Gastroesophageal sphincter (tissue), 3 donors: ENCODE measurements at regions not wholly inside any gene's neighbourhood (a gene's known extent, or its start where the extent isn't known, plus 50 kb on each side); places are given as distances from the start of the nearest gene placed in this dataset.

Experiments
- POLR2A ChIP-seq, 2 donors: fragments of 450-650 bp; IDR thresholded peaks; one replicate each; pipeline ENCODE4 v1.6.1; 2017; ENCODE audit warnings: antibody characterized with exemption in 2 of 2, mild to moderate bottlenecking in 2 of 2, moderate library complexity in 1 of 2
- TF ChIP-seq, protein P1 (sequence below), 4 experiments: fragments of 200-600 bp in 2 of 4; fragments of 450-650 bp in 2 of 4; sonication (generic) in 1 of 4; IDR thresholded peaks; one replicate each; pipeline ENCODE4 v1.5.1; 2017 to 2019; ENCODE audit warnings: antibody characterized with exemption in 4 of 4, mild to moderate bottlenecking in 2 of 4, moderate library complexity in 2 of 4

DNA sequence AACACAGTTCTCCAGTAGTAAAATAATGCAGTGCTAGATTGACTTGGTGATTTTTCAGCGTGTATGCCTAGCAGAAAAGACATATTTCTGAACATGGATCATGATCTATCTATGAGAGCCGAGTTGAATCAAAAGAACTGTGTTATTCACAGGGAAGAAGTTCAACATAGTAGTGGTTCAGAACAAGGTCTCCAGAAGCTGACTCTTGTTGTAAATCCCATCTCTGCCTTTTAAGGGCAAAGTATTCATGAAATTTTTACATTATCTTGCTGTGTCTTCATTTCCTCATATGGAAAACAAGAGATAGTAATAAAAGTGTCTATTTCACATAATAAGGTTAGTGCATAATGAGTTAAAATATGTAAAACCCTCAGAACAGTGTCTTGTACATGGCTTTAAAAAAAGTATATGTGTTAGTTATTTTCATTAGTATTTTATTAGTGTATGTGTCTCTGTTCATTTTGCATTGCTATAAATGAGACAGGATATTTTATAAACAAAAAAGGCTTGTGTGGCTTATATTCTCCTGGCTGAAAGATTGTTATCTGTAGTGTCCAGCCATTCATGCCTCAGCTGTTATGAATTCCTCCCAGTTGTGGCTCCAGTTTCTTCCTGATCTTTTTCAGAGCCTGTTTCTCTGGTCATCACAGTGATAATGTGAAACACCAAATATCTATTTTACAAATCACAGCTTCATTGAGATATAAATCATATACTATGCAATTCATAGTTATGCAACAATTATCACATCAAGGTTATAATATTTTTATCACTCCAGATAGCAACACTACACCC is 1351.2 kb downstream of the STIM2 start:
- TF ChIP-seq, protein P1, sequence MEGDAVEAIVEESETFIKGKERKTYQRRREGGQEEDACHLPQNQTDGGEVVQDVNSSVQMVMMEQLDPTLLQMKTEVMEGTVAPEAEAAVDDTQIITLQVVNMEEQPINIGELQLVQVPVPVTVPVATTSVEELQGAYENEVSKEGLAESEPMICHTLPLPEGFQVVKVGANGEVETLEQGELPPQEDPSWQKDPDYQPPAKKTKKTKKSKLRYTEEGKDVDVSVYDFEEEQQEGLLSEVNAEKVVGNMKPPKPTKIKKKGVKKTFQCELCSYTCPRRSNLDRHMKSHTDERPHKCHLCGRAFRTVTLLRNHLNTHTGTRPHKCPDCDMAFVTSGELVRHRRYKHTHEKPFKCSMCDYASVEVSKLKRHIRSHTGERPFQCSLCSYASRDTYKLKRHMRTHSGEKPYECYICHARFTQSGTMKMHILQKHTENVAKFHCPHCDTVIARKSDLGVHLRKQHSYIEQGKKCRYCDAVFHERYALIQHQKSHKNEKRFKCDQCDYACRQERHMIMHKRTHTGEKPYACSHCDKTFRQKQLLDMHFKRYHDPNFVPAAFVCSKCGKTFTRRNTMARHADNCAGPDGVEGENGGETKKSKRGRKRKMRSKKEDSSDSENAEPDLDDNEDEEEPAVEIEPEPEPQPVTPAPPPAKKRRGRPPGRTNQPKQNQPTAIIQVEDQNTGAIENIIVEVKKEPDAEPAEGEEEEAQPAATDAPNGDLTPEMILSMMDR (IDR thresholded peaks at IDR 0.05) = no peak
- no peak for TF ChIP-seq POLR2A (IDR thresholded peaks at IDR 0.05)
